ENCODE measurements at regions not wholly inside any gene's neighbourhood (a gene's known extent, or its start where the extent isn't known, plus 50 kb on each side); places are given as distances from the start of the nearest gene placed in this dataset.

DNA sequence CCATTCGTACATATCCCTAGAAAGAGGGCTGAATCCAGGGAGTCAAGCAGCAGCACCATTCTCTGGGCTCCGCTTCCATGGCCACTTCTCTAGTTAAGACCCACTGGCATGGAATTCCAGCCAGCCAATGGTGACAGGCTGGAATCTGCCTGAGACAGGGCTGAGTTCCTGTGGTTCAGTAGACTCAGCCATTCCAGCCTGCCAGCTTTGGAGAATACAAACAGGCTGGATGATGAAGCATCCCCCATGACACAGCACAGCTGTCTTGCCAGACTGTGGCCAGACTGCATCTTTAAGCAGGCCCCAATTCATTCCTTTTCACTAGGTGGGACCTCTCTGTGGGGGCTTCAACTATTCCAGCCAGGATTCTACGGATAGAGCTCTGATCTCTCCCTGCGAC, 329.6 kb downstream of the XPNPEP1 start:
- in situ Hi-C loops (cut with HindIII; ENCODE audit: low pct_unique_long_range_greater_than_20kb, low sequenced_read_pairs) (no loop called here), intact Hi-C loops (cut with micrococcal nuclease; ENCODE audit: unreplicated experiment) (no loop called here)
- H3K4me1 ChIP-seq (ENCODE audit: control insufficient read depth, insufficient read depth, low read length): no peaks in the 10 kb centered on the region
- H3K27me3 ChIP-seq (ENCODE audit: control insufficient read depth, insufficient read depth, low read length): no peaks in the 10 kb centered on the region
- H3K9me3 ChIP-seq (ENCODE audit: control insufficient read depth, insufficient read depth, low read depth, low read length): no peaks in the 10 kb centered on the region
- H3K27ac ChIP-seq (ENCODE audit: low read length): no peak overlapping the region
- ChIA-PET CTCF (no interaction called here), POLR2A (no interaction called here)
- no peak overlapping the region for H3K4me3 ChIP-seq (ENCODE audit: low read depth in 2 of 2, low read length in 2 of 2)
- no TSS peak for BruUV-seq (replicated peaks)
- TF ChIP-seq REST (IDR thresholded peaks at IDR 0.05; ENCODE audit: insufficient read depth in 1 of 2, low read depth in 2 of 2, low read length in 1 of 2): no peak
- TF ChIP-seq TCF7L2 (IDR thresholded peaks at IDR 0.05; ENCODE audit: low read depth, low read length): no peak
- no peak for TF ChIP-seq SIN3A (IDR thresholded peaks at IDR 0.05; ENCODE audit: borderline replicate concordance, insufficient read depth, low read depth, low read length)
- TF ChIP-seq CTCF (IDR thresholded peaks at IDR 0.05): no peak
- no peak for TF ChIP-seq POLR2AphosphoS5 (IDR thresholded peaks at IDR 0.05; ENCODE audit: low read depth, low read length)
- ATAC-seq: no peak
- DNase-seq (ENCODE audit: low read depth, low spot score): no peak
- no peaks in the 10 kb centered on the region for H3K36me3 ChIP-seq (ENCODE audit: control insufficient read depth, insufficient read depth, low read length)

- Histone ChIP-seq H3K4me3 (ENCODE audit: low read depth in 2 of 2, low read length in 2 of 2) (no peak overlapping the region), H3K27ac (ENCODE audit: low read length) (no peak overlapping the region), H3K9me3 (ENCODE audit: control insufficient read depth, insufficient read depth, low read depth, low read length) (no peaks in the 10 kb centered on the region), H3K4me1 (ENCODE audit: control insufficient read depth, insufficient read depth, low read length) (no peaks in the 10 kb centered on the region), H3K36me3 (ENCODE audit: control insufficient read depth, insufficient read depth, low read length) (no peaks in the 10 kb centered on the region), H3K27me3 (ENCODE audit: control insufficient read depth, insufficient read depth, low read length) (no peaks in the 10 kb centered on the region)
- no peak for DNase-seq (ENCODE audit: low read depth, low spot score)
- intact Hi-C loops (cut with micrococcal nuclease; ENCODE audit: unreplicated experiment): no loop called here
- ChIA-PET CTCF (no interaction called here), POLR2A (no interaction called here)
- in situ Hi-C loops (cut with HindIII; ENCODE audit: low pct_unique_long_range_greater_than_20kb, low sequenced_read_pairs): no loop called here
- ATAC-seq: no peak
- no TSS peak for BruUV-seq (replicated peaks)
- TF ChIP-seq POLR2AphosphoS5 (IDR thresholded peaks at IDR 0.05; ENCODE audit: low read depth, low read length) (no peak), TCF7L2 (IDR thresholded peaks at IDR 0.05; ENCODE audit: low read depth, low read length) (no peak), REST (IDR thresholded peaks at IDR 0.05; ENCODE audit: insufficient read depth in 1 of 2, low read depth in 2 of 2, low read length in 1 of 2) (no peak), CTCF (IDR thresholded peaks at IDR 0.05) (no peak), SIN3A (IDR thresholded peaks at IDR 0.05; ENCODE audit: borderline replicate concordance, insufficient read depth, low read depth, low read length) (no peak)
Measured at GRCh38 chr10:109592391-109592790, 330.9 kb downstream of the XPNPEP1 start.

Data from Panc1 (cell line).